ENCODE measurements at regions not wholly inside any gene's neighbourhood (a gene's known extent, or its start where the extent isn't known, plus 50 kb on each side); places are given as distances from the start of the nearest gene placed in this dataset.

DNA sequence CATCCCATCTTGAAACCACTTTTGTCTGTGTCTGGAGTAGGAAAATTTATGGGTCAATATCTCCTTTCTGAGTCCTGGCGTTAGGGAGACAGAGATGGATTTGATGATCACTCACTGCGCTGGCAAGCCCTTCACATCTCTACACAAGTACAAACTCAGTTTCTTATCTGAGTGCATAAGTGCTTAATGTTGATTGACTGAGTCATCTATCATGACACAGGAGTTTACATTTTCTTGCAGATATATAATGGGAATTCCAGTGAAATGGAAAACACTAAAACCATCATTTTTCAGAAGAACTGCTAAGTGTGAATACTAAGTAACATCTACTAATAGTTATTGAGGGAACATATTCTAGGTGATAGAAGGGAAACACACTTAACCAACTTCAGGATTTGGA is 763.9 kb upstream of the COBL start:
- Histone ChIP-seq H3K4me1 (replicated peaks) (no peaks in the 10 kb centered on the region), H3K36me3 (no peaks in the 10 kb centered on the region), H3K27ac (no peak overlapping the region), H3K9me3 (replicated peaks) (0 out of 2 replicates have a peak, but pooled peaks cover 4% of the 10 kb centered on the region), H3K4me3 (no peak overlapping the region), H3K27me3 (replicated peaks) (no peaks in the 10 kb centered on the region)
- no peak for DNase-seq (ENCODE audit: low read depth in 1 of 2, low spot score in 2 of 2)

- Histone ChIP-seq H3K27ac (no peak overlapping the region), H3K36me3 (no peaks in the 10 kb centered on the region), H3K4me3 (no peak overlapping the region), H3K4me1 (replicated peaks) (no peaks in the 10 kb centered on the region), H3K9me3 (replicated peaks) (0 out of 2 replicates have a peak, but pooled peaks cover 4% of the 10 kb centered on the region), H3K27me3 (replicated peaks) (no peaks in the 10 kb centered on the region)
- DNase-seq (ENCODE audit: low read depth in 1 of 2, low spot score in 2 of 2), result no peak
These were observed 763.1 kb upstream of the COBL start for GRCh38 chr7:52079726-52080125.

GRCh38 chr7:52077571-52077970 is 761.0 kb upstream of the COBL start:
- H3K9me3 ChIP-seq (replicated peaks), result 0 out of 2 replicates have a peak, but pooled peaks cover 4% of the 10 kb centered on the region
- H3K4me1 ChIP-seq (replicated peaks), result no peaks in the 10 kb centered on the region
- H3K27ac ChIP-seq, result no peak overlapping the region
- no peaks in the 10 kb centered on the region for H3K27me3 ChIP-seq (replicated peaks)
- no peak overlapping the region for H3K4me3 ChIP-seq
- H3K36me3 ChIP-seq, result no peaks in the 10 kb centered on the region
- no peak for DNase-seq (ENCODE audit: low read depth in 1 of 2, low spot score in 2 of 2)

GRCh38 chr7:52074912-52075311 is 758.3 kb upstream of the COBL start:
- H3K4me3 ChIP-seq, result no peak overlapping the region
- H3K27me3 ChIP-seq (replicated peaks), result no peaks in the 10 kb centered on the region
- no peaks in the 10 kb centered on the region for H3K36me3 ChIP-seq
- H3K4me1 ChIP-seq (replicated peaks), result no peaks in the 10 kb centered on the region
- H3K27ac ChIP-seq, result no peak overlapping the region
- no peaks in the 10 kb centered on the region for H3K9me3 ChIP-seq (replicated peaks)
- no peak for DNase-seq (ENCODE audit: low read depth in 1 of 2, low spot score in 2 of 2)

- no peak for DNase-seq (ENCODE audit: low read depth in 1 of 2, low spot score in 2 of 2)
- Histone ChIP-seq H3K4me3 (no peak overlapping the region), H3K9me3 (replicated peaks) (no peaks in the 10 kb centered on the region), H3K27me3 (replicated peaks) (no peaks in the 10 kb centered on the region), H3K27ac (no peak overlapping the region), H3K36me3 (no peaks in the 10 kb centered on the region), H3K4me1 (replicated peaks) (no peaks in the 10 kb centered on the region)
These were observed 757.5 kb upstream of the COBL start for GRCh38 chr7:52074071-52074470.

- H3K27me3 ChIP-seq (replicated peaks), result no peaks in the 10 kb centered on the region
- no peak overlapping the region for H3K27ac ChIP-seq
- H3K9me3 ChIP-seq (replicated peaks), result no peaks in the 10 kb centered on the region
- H3K36me3 ChIP-seq, result no peaks in the 10 kb centered on the region
- H3K4me3 ChIP-seq, result no peak overlapping the region
- no peaks in the 10 kb centered on the region for H3K4me1 ChIP-seq (replicated peaks)
- DNase-seq (ENCODE audit: low read depth in 1 of 2, low spot score in 2 of 2), result no peak
These were observed 755.1 kb upstream of the COBL start for GRCh38 chr7:52071744-52072143.

DNA sequence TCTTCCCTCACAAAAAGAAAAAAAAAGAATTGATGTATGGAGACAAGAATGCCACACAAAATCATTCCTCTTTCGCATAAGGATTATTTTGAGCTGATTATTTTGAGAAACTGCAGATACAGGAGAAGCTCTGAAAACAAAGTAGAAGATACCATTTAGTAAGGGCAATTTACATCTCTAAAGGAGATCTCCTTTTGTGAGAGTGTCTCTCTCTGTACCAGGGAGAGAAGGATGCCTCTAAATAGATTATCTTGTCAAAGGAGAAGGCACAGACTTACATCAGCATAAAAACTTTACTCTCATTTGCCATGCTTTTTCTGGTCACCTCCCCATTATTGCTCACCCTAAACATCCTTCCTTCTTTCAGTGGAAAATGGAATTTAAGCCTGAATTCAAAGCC is 747.9 kb upstream of the COBL start:
- no peak for DNase-seq (ENCODE audit: low read depth in 1 of 2, low spot score in 2 of 2)
- Histone ChIP-seq H3K36me3 (no peaks in the 10 kb centered on the region), H3K27ac (no peak overlapping the region), H3K4me1 (replicated peaks) (no peaks in the 10 kb centered on the region), H3K4me3 (no peak overlapping the region), H3K9me3 (replicated peaks) (no peaks in the 10 kb centered on the region; the same call in 1 of the 2 replicates), H3K27me3 (replicated peaks) (no peaks in the 10 kb centered on the region)

- Histone ChIP-seq H3K27me3 (replicated peaks) (no peaks in the 10 kb centered on the region), H3K4me3 (no peak overlapping the region), H3K4me1 (replicated peaks) (no peaks in the 10 kb centered on the region), H3K9me3 (replicated peaks) (no peaks in the 10 kb centered on the region; the same call in 1 of the 2 replicates), H3K27ac (no peak overlapping the region), H3K36me3 (no peaks in the 10 kb centered on the region)
- no peak for DNase-seq (ENCODE audit: low read depth in 1 of 2, low spot score in 2 of 2)
These were observed 745.1 kb upstream of the COBL start for GRCh38 chr7:52061666-52062065.

DNA sequence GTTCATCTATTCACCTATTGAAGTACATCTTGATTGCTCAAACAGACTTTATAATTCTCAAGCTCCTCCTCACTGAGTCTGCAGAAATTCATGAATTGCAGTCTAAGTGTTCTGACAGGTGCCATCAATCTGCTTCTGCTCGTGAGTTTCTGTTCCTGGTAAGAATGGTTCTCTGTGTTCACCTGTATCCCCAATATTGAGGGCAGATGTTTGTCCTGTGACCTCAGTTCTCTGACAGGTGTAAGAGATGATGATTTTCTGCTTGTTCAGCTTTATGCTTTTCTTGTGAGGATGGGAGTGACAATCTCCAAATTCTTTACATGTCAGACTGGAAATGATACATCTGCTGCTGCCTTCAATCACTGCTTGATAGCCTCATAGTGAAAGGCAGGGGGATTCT is 736.9 kb upstream of the COBL start:
- Histone ChIP-seq H3K36me3 (no peaks in the 10 kb centered on the region), H3K27ac (no peak overlapping the region), H3K4me3 (no peak overlapping the region), H3K27me3 (replicated peaks) (no peaks in the 10 kb centered on the region), H3K4me1 (replicated peaks) (no peaks in the 10 kb centered on the region), H3K9me3 (replicated peaks) (no peaks in the 10 kb centered on the region)
- DNase-seq (ENCODE audit: low read depth in 1 of 2, low spot score in 2 of 2), result no peak

GRCh38 chr7:52030722-52031121 is 714.1 kb upstream of the COBL start:
- H3K4me3 ChIP-seq, result no peak overlapping the region
- no peak for DNase-seq (ENCODE audit: low read depth in 1 of 2, low spot score in 2 of 2)
- H3K9me3 ChIP-seq (replicated peaks), result no peaks in the 10 kb centered on the region
- H3K4me1 ChIP-seq (replicated peaks), result no peaks in the 10 kb centered on the region
- H3K27ac ChIP-seq, result no peak overlapping the region
- H3K36me3 ChIP-seq, result no peaks in the 10 kb centered on the region
- H3K27me3 ChIP-seq (replicated peaks), result no peaks in the 10 kb centered on the region

GRCh38 chr7:52026140-52026539 is 709.5 kb upstream of the COBL start:
- Histone ChIP-seq H3K27me3 (replicated peaks) (no peaks in the 10 kb centered on the region), H3K27ac (no peak overlapping the region), H3K36me3 (no peaks in the 10 kb centered on the region), H3K4me3 (no peak overlapping the region), H3K9me3 (replicated peaks) (peaks cover under 1% of the 10 kb centered on the region; the same call in 1 of the 2 replicates), H3K4me1 (replicated peaks) (no peaks in the 10 kb centered on the region)
- DNase-seq (ENCODE audit: low read depth in 1 of 2, low spot score in 2 of 2), result no peak

- no peak for DNase-seq (ENCODE audit: low read depth in 1 of 2, low spot score in 2 of 2)
- no peaks in the 10 kb centered on the region for H3K36me3 ChIP-seq
- H3K4me3 ChIP-seq, result no peak overlapping the region
- H3K27ac ChIP-seq, result no peak overlapping the region
- H3K9me3 ChIP-seq (replicated peaks), result peaks cover 2% of the 10 kb centered on the region
- no peaks in the 10 kb centered on the region for H3K27me3 ChIP-seq (replicated peaks)
- H3K4me1 ChIP-seq (replicated peaks), result no peaks in the 10 kb centered on the region
These were observed 704.7 kb upstream of the COBL start for GRCh38 chr7:52021343-52021742.

DNA sequence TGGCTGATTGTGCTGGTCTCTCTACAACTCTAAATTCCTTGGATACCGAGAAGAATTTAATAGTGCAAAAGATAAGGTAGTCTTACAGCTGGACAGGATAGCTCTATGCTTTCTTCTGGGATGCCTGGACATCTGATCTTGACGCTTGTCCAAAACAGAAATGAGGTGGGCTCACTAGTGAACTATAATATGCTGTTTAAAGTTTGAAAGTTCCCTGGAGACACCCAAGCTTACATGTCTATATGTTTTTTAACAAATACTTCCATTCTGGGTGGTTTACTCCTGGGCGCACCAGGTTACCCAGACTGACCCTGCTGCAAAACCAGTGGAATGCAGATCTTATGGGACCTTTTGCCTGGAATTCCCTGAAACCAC is 702.1 kb upstream of the COBL start:
- Histone ChIP-seq H3K4me3 (no peak overlapping the region), H3K36me3 (no peaks in the 10 kb centered on the region), H3K27me3 (replicated peaks) (no peaks in the 10 kb centered on the region), H3K4me1 (replicated peaks) (no peaks in the 10 kb centered on the region), H3K9me3 (replicated peaks) (peaks cover 2% of the 10 kb centered on the region), H3K27ac (no peak overlapping the region)
- no peak for DNase-seq (ENCODE audit: low read depth in 1 of 2, low spot score in 2 of 2)

DNA sequence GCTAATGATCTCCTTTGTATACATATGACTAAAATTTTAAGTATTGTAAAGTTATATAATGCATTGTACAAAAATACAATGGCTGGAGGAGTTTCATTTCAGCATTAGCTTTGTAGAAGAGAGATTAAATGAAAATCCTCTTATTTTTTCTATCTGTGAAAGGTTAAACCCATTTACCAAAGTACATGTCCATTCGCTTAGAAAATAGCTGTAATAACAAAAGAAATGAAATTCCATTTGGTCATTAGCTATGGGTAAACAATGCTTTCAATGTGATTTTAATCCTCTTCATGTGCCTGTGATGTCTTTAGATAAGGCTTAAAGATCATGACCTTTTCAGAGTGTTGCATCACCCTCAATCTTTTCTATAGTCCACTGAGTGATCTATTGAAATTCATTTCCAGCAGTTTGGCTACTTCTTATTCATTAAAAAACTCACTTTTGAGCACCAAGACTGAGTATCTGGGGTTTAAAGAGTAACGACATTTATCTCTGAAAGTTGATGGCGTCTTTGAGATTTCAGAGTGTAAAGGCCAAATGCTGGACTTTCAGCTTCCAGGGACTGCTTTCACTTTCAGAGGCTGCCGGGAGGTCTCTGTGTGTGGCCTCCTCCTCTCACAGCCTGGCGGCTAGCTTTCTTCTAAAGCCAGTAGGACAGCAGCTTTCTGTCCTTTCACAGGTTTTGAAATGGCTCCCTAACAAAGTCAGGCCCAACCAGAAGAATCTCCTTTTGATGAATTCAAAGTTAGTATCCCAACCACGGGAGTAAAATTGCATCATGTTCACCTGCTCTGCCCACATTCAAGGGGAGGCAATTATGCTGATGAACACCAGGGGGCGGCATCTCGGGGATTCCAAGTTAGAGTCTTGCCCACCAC is 701.4 kb upstream of the COBL start:
- DNase-seq (ENCODE audit: low read depth in 1 of 2, low spot score in 2 of 2), result peak in 1 of 2 experiments; percentile 1
- Histone ChIP-seq H3K27ac (no peak overlapping the region), H3K4me3 (no peak overlapping the region), H3K36me3 (no peaks in the 10 kb centered on the region), H3K9me3 (replicated peaks) (peaks cover 2% of the 10 kb centered on the region), H3K4me1 (replicated peaks) (no peaks in the 10 kb centered on the region), H3K27me3 (replicated peaks) (no peaks in the 10 kb centered on the region)

GRCh38 chr7:52009181-52009580 is 692.6 kb upstream of the COBL start:
- no peak overlapping the region for H3K27ac ChIP-seq
- H3K4me3 ChIP-seq, result no peak overlapping the region
- no peaks in the 10 kb centered on the region for H3K36me3 ChIP-seq
- no peaks in the 10 kb centered on the region for H3K27me3 ChIP-seq (replicated peaks)
- DNase-seq (ENCODE audit: low read depth in 1 of 2, low spot score in 2 of 2), result no peak
- peaks cover 4% of the 10 kb centered on the region; the same call in 1 of the 2 replicates for H3K9me3 ChIP-seq (replicated peaks)
- no peaks in the 10 kb centered on the region for H3K4me1 ChIP-seq (replicated peaks)

Data from SJSA1 (cell line).